ENCODE measurements at regions not wholly inside any gene's neighbourhood (a gene's known extent, or its start where the extent isn't known, plus 50 kb on each side); places are given as distances from the start of the nearest gene placed in this dataset.

GRCh38 chr22:48138855-48139254 lies 1376.4 kb downstream of the TBC1D22A start:
- no peak for TF ChIP-seq CTCF (IDR thresholded peaks at IDR 0.05; ENCODE audit: insufficient read depth, missing control alignments)
- DNase-seq (ENCODE audit: insufficient read length, low spot score) (no peak), FAIRE-seq (no peak)

GRCh38 chr22:48138427-48138826 lies 1376.0 kb downstream of the TBC1D22A start:
- FAIRE-seq (no peak), DNase-seq (ENCODE audit: insufficient read length, low spot score) (no peak)
- TF ChIP-seq CTCF (IDR thresholded peaks at IDR 0.05; ENCODE audit: insufficient read depth, missing control alignments) = no peak

GRCh38 chr22:48137640-48138039 lies 1375.2 kb downstream of the TBC1D22A start:
- no peak for TF ChIP-seq CTCF (IDR thresholded peaks at IDR 0.05; ENCODE audit: insufficient read depth, missing control alignments)
- FAIRE-seq = no peak
- no peak for DNase-seq (ENCODE audit: insufficient read length, low spot score)

- FAIRE-seq (no peak), DNase-seq (ENCODE audit: insufficient read length, low spot score) (no peak)
- no peak for TF ChIP-seq CTCF (IDR thresholded peaks at IDR 0.05; ENCODE audit: insufficient read depth, missing control alignments)
Observed at GRCh38 chr22:48135592-48135991, 1373.1 kb downstream of the TBC1D22A start.

- TF ChIP-seq CTCF (IDR thresholded peaks at IDR 0.05; ENCODE audit: insufficient read depth, missing control alignments) = no peak
- FAIRE-seq (no peak), DNase-seq (ENCODE audit: insufficient read length, low spot score) (no peak)
Observed at GRCh38 chr22:48125416-48125815, 1363.0 kb downstream of the TBC1D22A start.

- DNase-seq (ENCODE audit: insufficient read length, low spot score) = no peak
- no peak for FAIRE-seq
- TF ChIP-seq CTCF (IDR thresholded peaks at IDR 0.05; ENCODE audit: insufficient read depth, missing control alignments) = no peak
Observed at GRCh38 chr22:48121984-48122383, 1359.5 kb downstream of the TBC1D22A start.

- FAIRE-seq = no peak
Observed at GRCh38 chr22:48118654-48119053, 1356.2 kb downstream of the TBC1D22A start.

More at GRCh38 chr22:48118654-48119053, 1356.2 kb downstream of the TBC1D22A start:
- DNase-seq (ENCODE audit: insufficient read length, low spot score) = no peak
- TF ChIP-seq CTCF (IDR thresholded peaks at IDR 0.05; ENCODE audit: insufficient read depth, missing control alignments) = no peak

Data from D721Med (cell line).